ENCODE measurements at regions not wholly inside any gene's neighbourhood (a gene's known extent, or its start where the extent isn't known, plus 50 kb on each side); places are given as distances from the start of the nearest gene placed in this dataset.

DNA sequence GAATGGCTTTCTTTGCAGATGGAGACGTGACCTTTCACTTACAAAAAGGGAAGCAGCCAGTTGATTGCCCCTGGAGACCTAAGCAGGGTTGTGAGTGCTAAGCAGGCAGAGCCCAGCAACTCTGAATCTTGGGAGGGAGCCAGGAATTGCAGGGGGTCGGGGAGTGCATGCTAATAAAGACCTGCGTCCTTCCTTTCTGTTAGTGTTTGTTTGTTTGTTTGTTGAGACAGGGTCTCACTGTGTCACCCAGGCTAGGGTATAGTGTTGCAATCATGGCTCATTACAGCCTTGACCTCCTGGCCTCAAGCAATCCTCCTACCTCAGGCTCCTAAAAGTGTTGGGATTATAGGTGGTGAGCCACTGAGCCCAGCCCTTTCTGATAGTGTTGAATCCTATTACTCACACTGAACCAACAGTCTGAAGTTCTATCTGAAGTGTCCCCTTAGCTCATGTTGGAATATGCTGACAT is 137.4 kb downstream of the CEP135 start:
- peak in 1 of 2 donors; percentile 29 for DNase-seq (ENCODE audit: low read depth in 2 of 2)

DNA sequence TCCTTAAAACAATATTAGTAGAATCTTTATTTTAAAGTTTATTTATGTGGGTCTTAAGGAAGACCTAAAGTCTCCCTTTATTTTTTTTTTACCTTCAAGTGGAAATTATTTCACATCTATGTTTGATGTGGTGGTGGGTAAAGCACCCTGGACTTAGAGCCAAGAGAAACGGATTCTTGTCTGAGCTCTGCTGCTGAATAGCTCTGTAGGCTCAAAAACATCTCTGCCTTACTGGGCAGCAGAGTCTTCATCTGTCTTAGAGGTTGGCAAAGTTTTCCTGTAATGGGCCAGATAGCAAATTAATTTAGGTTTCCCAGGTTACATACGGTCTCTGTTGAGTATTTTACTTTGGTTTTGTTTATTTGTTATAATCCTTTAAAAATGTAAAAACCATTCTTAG is 136.5 kb downstream of the CEP135 start:
- no peak for DNase-seq (ENCODE audit: low read depth in 2 of 2)

DNA sequence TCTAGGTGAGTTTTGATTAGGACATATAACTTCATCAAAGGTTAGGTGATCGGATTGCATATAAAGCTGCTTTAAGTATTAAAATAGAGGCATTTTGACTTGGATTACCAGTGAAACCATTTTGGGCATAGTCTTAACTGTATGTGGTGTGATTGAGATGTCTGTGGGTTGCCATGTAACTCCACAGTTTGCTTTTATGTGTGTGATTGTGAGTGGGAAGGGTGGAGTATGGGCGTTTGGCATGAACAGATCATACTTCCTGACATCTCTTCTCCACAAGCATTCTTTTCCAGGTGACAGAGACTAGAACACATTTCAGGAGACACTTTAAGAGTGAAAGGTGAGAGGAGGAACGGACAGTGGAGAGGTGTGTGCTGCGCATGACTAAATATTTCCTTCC is 136.1 kb downstream of the CEP135 start:
- DNase-seq (ENCODE audit: low read depth in 2 of 2): peak in 1 of 2 donors; percentile 28

All from dermis microvascular lymphatic vessel endothelial cell (primary cell).